IMR-90 (cell line): ENCODE measurements at regions not wholly inside any gene's neighbourhood (a gene's known extent, or its start where the extent isn't known, plus 50 kb on each side); places are given as distances from the start of the nearest gene placed in this dataset.

Experiments used
- ATAC-seq: fragments of 200-7000 bp; cut with Tn5 transposase; 2 replicates; pipeline ENCODE4 v1.9.1; 2020; ENCODE audit warnings: low read depth, mild to moderate bottlenecking, moderate library complexity
- BruUV-seq: library from RNA; stranded (reverse); fragments of 400-500 nt; replicated peaks from 2 replicates; lab custom pipeline; 2021; lab: Mats Ljungman, UMichigan
- CTCF ChIA-PET: fragments of 300-600 bp; formaldehyde crosslinking; extraction: SDS; loops from one replicate; lab custom pipeline; 2021; ENCODE audit warnings: antibody characterized with exemption; lab: Yijun Ruan, JAX
- POLR2A ChIA-PET: fragments of 300-600 bp; sonication (Branson Sonifier 250); formaldehyde crosslinking; loops from one replicate; lab custom pipeline; 2022; ENCODE audit warnings: antibody characterized with exemption; ENCODE audit not compliant: unreplicated experiment; lab: Charles Lee
- DNase-seq: peaks from one replicate; pipeline ENCODE4 v3.0.0; 2013
- H2AFZ ChIP-seq: replicated peaks from 2 replicates; pipeline ENCODE3; 2013; ENCODE audit warnings: low read length, mild to moderate bottlenecking; ENCODE audit not compliant: poor library complexity
- H2AK5ac ChIP-seq: 2 replicates; pipeline ENCODE4 v1.6.1; 2013; ENCODE audit warnings: low read depth, low read length, inconsistent platforms
- H2AK9ac ChIP-seq: replicated peaks from 2 replicates; pipeline ENCODE3; 2013; ENCODE audit warnings: mild to moderate bottlenecking, low read depth, low read length, moderate library complexity; ENCODE audit not compliant: poor library complexity
- H2BK120ac ChIP-seq: 2 replicates; pipeline ENCODE4 v1.6.1; 2013; ENCODE audit warnings: low read depth, low read length, inconsistent platforms
- H2BK15ac ChIP-seq: 3 replicates; pipeline ENCODE4 v1.6.1; 2013; ENCODE audit warnings: low read depth, low read length, inconsistent platforms
- H2BK20ac ChIP-seq: 2 replicates; pipeline ENCODE4 v1.6.1; 2013; ENCODE audit warnings: low read depth, mild to moderate bottlenecking, inconsistent platforms, low read length, moderate library complexity
- H2BK5ac ChIP-seq: 2 replicates; pipeline ENCODE4 v1.6.1; 2013; ENCODE audit warnings: mild to moderate bottlenecking, low read depth, low read length, inconsistent platforms; ENCODE audit not compliant: poor library complexity, severe bottlenecking
- H3K14ac ChIP-seq: replicated peaks from 2 replicates; pipeline ENCODE4 v1.6.1; 2013; ENCODE audit warnings: low read depth, low read length, inconsistent platforms
- H3K18ac ChIP-seq: 2 replicates; pipeline ENCODE4 v1.6.1; 2013; ENCODE audit warnings: low read depth, low read length, control low read depth
- H3K23ac ChIP-seq: 2 replicates; pipeline ENCODE4 v1.6.1; 2013; ENCODE audit warnings: low read depth, low read length, inconsistent platforms
- H3K27ac ChIP-seq: 2 replicates; pipeline ENCODE4 v1.5.1; 2013; ENCODE audit warnings: mild to moderate bottlenecking, control low read depth, low read length; ENCODE audit not compliant: insufficient read depth
- H3K27me3 ChIP-seq: 2 replicates; pipeline ENCODE4 v1.6.1; 2013; ENCODE audit warnings: low read length; ENCODE audit not compliant: control insufficient read depth, insufficient read depth
- H3K36me3 ChIP-seq: 2 replicates; pipeline ENCODE4 v1.6.1; 2013; ENCODE audit warnings: low read length, mixed read lengths; ENCODE audit not compliant: control insufficient read depth, insufficient read depth
- H3K4ac ChIP-seq: 2 replicates; pipeline ENCODE4 v1.6.1; 2013; ENCODE audit warnings: low read depth, low read length, inconsistent platforms
- H3K4me1 ChIP-seq: 2 replicates; pipeline ENCODE4 v1.6.1; 2013; ENCODE audit warnings: low read length, mixed read lengths; ENCODE audit not compliant: control insufficient read depth, insufficient read depth
- H3K4me2 ChIP-seq: 2 replicates; pipeline ENCODE4 v1.6.1; 2013; ENCODE audit warnings: low read depth, mild to moderate bottlenecking, control low read depth, low read length, moderate library complexity
- H3K4me3 ChIP-seq: 2 replicates; pipeline ENCODE4 v1.5.1; 2013; ENCODE audit warnings: low read depth, mild to moderate bottlenecking, control low read depth, low read length, moderate library complexity; ENCODE audit not compliant: insufficient read depth
- H3K56ac ChIP-seq: 2 replicates; pipeline ENCODE4 v1.6.1; 2013; ENCODE audit warnings: low read length, inconsistent platforms; ENCODE audit not compliant: insufficient read depth; ENCODE audit errors: extremely low read depth
- H3K79me1 ChIP-seq, 2 experiments: 2 replicates each; pipeline ENCODE4 v1.6.1; 2013; ENCODE audit warnings: low read length in 2 of 2, inconsistent platforms in 1 of 2, low read depth in 1 of 2
- H3K9ac ChIP-seq: 2 replicates; pipeline ENCODE4 v1.6.1; 2013; ENCODE audit warnings: low read depth, low read length, control low read depth
- H3K9me1 ChIP-seq: 2 replicates; pipeline ENCODE4 v1.6.1; 2013; ENCODE audit warnings: low read length, inconsistent platforms; ENCODE audit not compliant: insufficient read depth
- H3K9me3 ChIP-seq: 2 replicates; pipeline ENCODE4 v1.6.1; 2013; ENCODE audit warnings: low read length; ENCODE audit not compliant: control insufficient read depth, insufficient read depth
- H4K20me1 ChIP-seq: 2 replicates; pipeline ENCODE4 v1.6.1; 2013; ENCODE audit warnings: low read length, inconsistent platforms; ENCODE audit not compliant: insufficient read depth
- H4K5ac ChIP-seq: 2 replicates; pipeline ENCODE4 v1.6.1; 2013; ENCODE audit warnings: mild to moderate bottlenecking, low read depth, low read length, control low read depth
- H4K8ac ChIP-seq, 2 experiments: 2 replicates each; pipeline ENCODE4 v1.6.1; 2013; ENCODE audit warnings: low read depth in 2 of 2, low read length in 2 of 2, control low read depth in 1 of 2, inconsistent platforms in 1 of 2
- H4K91ac ChIP-seq: 2 replicates; pipeline ENCODE4 v1.6.1; 2013; ENCODE audit warnings: low read depth, low read length, inconsistent platforms; ENCODE audit not compliant: insufficient read depth
- BHLHE40 ChIP-seq: fragments of 150-350 bp; IDR thresholded peaks from 2 replicates; pipeline ENCODE4 v1.6.1; 2016; ENCODE audit warnings: mild to moderate bottlenecking, low read depth, low read length
- CEBPB ChIP-seq: IDR thresholded peaks from 2 replicates; pipeline ENCODE4 v1.6.1; 2012; ENCODE audit warnings: low read depth, low read length, improper control_type of control experiment
- CHD1 ChIP-seq: IDR thresholded peaks from 2 replicates; pipeline ENCODE4 v1.6.1; 2012; ENCODE audit warnings: low read depth, low read length, improper control_type of control experiment
- CTCF ChIP-seq: conservative IDR thresholded peaks from 2 replicates; pipeline ENCODE4 v1.5.1; 2012; ENCODE audit warnings: mild to moderate bottlenecking, low read depth, low read length, improper control_type of control experiment
- FOS ChIP-seq: fragments of 150-350 bp; IDR thresholded peaks from 2 replicates; pipeline ENCODE4 v1.6.1; 2016; ENCODE audit warnings: low read depth, low read length
- MAFK ChIP-seq: IDR thresholded peaks from 2 replicates; pipeline ENCODE4 v1.6.1; 2012; ENCODE audit warnings: low read depth, low read length, improper control_type of control experiment
- MAZ ChIP-seq: IDR thresholded peaks from 2 replicates; pipeline ENCODE4 v1.6.1; 2012; ENCODE audit warnings: low read depth, mild to moderate bottlenecking, low read length, improper control_type of control experiment, moderate library complexity, borderline replicate concordance
- MXI1 ChIP-seq: IDR thresholded peaks from 2 replicates; pipeline ENCODE4 v1.6.1; 2012; ENCODE audit warnings: low read depth, mild to moderate bottlenecking, low read length, moderate library complexity, borderline replicate concordance
- NFE2L2 ChIP-seq: fragments of 150-350 bp; IDR thresholded peaks from 2 replicates; pipeline ENCODE4 v1.6.1; 2016; ENCODE audit warnings: low read depth, mild to moderate bottlenecking, low read length
- POLR2A ChIP-seq: IDR thresholded peaks from 2 replicates; pipeline ENCODE4 v1.6.1; 2012; ENCODE audit warnings: mild to moderate bottlenecking, low read depth, low read length
- RAD21 ChIP-seq: IDR thresholded peaks from 2 replicates; pipeline ENCODE4 v1.6.1; 2012; ENCODE audit warnings: low read length, improper control_type of control experiment
- RCOR1 ChIP-seq: IDR thresholded peaks from 2 replicates; pipeline ENCODE4 v1.6.1; 2012; ENCODE audit warnings: mild to moderate bottlenecking, low read length, improper control_type of control experiment; ENCODE audit not compliant: insufficient replicate concordance
- RFX5 ChIP-seq: IDR thresholded peaks from 2 replicates; pipeline ENCODE4 v1.8.0; 2012; ENCODE audit warnings: low read depth, mild to moderate bottlenecking, low read length, moderate library complexity
- SMC3 ChIP-seq: fragments of 150-350 bp; IDR thresholded peaks from 2 replicates; pipeline ENCODE4 v1.6.1; 2016; ENCODE audit warnings: low read depth, mild to moderate bottlenecking, antibody characterized with exemption, low read length, moderate library complexity
- WGBS, 2 experiments: methylation state at CpG; one replicate each; pipeline versions ENCODE4 v1.1.5 to v1.1.7; 2013; ENCODE audit warnings: missing lambda C conversion rate in 2 of 2; ENCODE audit not compliant: insufficient read length in 1 of 2; ENCODE audit errors: extremely low coverage in 2 of 2; 5-methylcytosine and 5-hydroxymethylcytosine counted together
- dilution Hi-C: fragments of 300-500 bp; cut with HindIII; formaldehyde crosslinking; loops from one replicate; pipeline ENCODE4 v1.14.3; 2018; ENCODE audit warnings: low sequenced_read_pairs; ENCODE audit not compliant: unreplicated experiment
- in situ Hi-C: fragments of 300-500 bp; cut with MboI; formaldehyde crosslinking; loops from 3 replicates; pipeline ENCODE4 v1.14.3; 2019; ENCODE audit warnings: low sequenced_read_pairs, inconsistent platforms, mixed read lengths
- intact Hi-C: fragments of 100-400 bp; cut with micrococcal nuclease; formaldehyde crosslinking; loops from 2 replicates; pipeline ENCODE4 v1.10.0; 2022
- TF ChIP-seq, protein P1 (sequence below): fragments of 150-350 bp; IDR thresholded peaks from 2 replicates; pipeline ENCODE4 v1.6.1; 2016; ENCODE audit warnings: low read depth, mild to moderate bottlenecking, low read length, moderate library complexity, borderline replicate concordance

DNA sequence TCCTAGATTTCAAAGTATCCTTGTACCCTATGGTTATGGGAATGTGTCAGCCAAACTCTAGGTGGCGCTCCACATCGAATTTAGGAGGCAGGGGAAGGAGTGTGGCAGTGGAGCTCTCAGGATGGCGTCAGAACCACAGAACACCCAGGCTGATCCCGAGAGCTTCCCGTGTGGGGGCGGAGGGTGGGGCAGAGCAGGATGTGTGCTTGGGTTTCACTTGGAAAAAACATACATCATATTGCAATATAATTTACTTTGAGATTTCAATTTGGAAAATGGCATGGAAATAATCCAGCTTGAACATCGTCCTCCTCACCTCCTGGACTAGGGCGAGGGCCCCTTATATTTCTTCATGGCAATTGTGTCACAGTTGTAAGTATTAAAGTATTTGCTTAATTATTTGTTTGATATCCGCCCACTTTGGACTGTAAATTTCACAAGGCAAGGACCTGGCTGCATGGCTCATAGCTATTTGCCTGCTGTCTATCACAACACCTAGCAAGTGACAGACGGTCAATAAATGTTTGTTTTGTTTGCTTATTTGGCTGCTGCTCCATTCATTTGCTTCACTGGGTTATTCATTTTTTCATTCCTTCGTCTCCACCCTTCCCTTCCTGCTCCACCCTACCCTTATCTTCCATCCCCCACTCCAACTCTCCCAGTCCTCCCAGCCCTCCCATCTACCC, 221.5 kb upstream of the HMGA2 start:
- peak overlapping the region; percentile 80; the same call in 2 of the 3 replicates for H2BK15ac ChIP-seq
- H2AK9ac ChIP-seq, result peak overlapping the region; percentile 90
- no peaks in the 10 kb centered on the region for H3K27me3 ChIP-seq
- peaks cover 4% of the 10 kb centered on the region; the same call in 1 of the 2 replicates for H3K9me1 ChIP-seq
- peak overlapping the region; percentile 95 for H2BK120ac ChIP-seq
- H2AK5ac ChIP-seq, result peak overlapping the region; percentile 88
- peak overlapping the region; percentile 90 for H4K5ac ChIP-seq
- peak overlapping the region; percentile 73 for H3K9ac ChIP-seq
- POLR2A ChIA-PET, result interaction anchor here (0.6 to 1.1 kb wide), 5 partner anchors 29 to 72 kb away, joined by 3 to 10 read pairs (median 5); no protein-coding TSS in a partner anchor
- peaks cover 12 to 23% of the 10 kb centered on the region in 2 experiments for H3K79me1 ChIP-seq
- peak overlapping the region; percentile 97 for H3K4ac ChIP-seq
- H3K56ac ChIP-seq, result peak overlapping the region; percentile 93
- peak overlapping the region; percentile 92 for H3K4me2 ChIP-seq
- BruUV-seq, result TSS peak; percentile 93
- H3K4me1 ChIP-seq, result peaks cover 12% of the 10 kb centered on the region
- H2BK20ac ChIP-seq, result peak overlapping the region; percentile 95
- peak; percentile 92 for ATAC-seq
- H4K91ac ChIP-seq, result peak overlapping the region; percentile 97
- dilution Hi-C loops (no loop called here), in situ Hi-C loops (loop anchor here (10.0 kb wide), 1 partner anchor 222 kb away; the partner anchor contains the start of gene HMGA2), intact Hi-C loops (loop anchor here (1.0 to 5.0 kb wide), 9 partner anchors 36 to 485 kb away; no protein-coding TSS in a partner anchor)
- peak overlapping the region; percentile 50 for H3K4me3 ChIP-seq
- H3K9me3 ChIP-seq, result peaks cover 2% of the 10 kb centered on the region; the same call in 1 of the 2 replicates
- peak overlapping the region; percentile 99 for H3K14ac ChIP-seq
- H2AFZ ChIP-seq, result no peak overlapping the region
- H4K8ac ChIP-seq, result peak overlapping the region; percentile 79 to 92
- no peaks in the 10 kb centered on the region for H3K36me3 ChIP-seq
- peak; percentile 97 for DNase-seq
- CTCF ChIA-PET, result interaction anchor here (0.6 to 2.2 kb wide), 29 partner anchors 9 to 482 kb away, joined by 3 to 13 read pairs (median 3); no protein-coding TSS in a partner anchor
- H2BK5ac ChIP-seq, result peak overlapping the region; percentile 97
- H3K23ac ChIP-seq, result peak overlapping the region; percentile 92; the same call in 1 of the 2 replicates
- 0% methylated on average over 2 of the region's 11 CpGs; no CpG with 5 or more reads in 1 of the 2 experiments for WGBS, 2 experiments
- H4K20me1 ChIP-seq, result no peaks in the 10 kb centered on the region
- H3K27ac ChIP-seq, result peak overlapping the region; percentile 95
- H3K18ac ChIP-seq, result peak overlapping the region; percentile 94
- TF ChIP-seq SMC3 (peak; percentile 90), MAZ (peak; percentile 93), RCOR1 (no peak), BHLHE40 (peak; percentile 86), MAFK (no peak), CEBPB (peak; percentile 58), NFE2L2 (no peak), CHD1 (no peak; the same call in 1 of the 2 replicates), RFX5 (no peak), CTCF (peak; percentile 89), FOS (no peak), POLR2A (peak; percentile 74), RAD21 (peak; percentile 93), MXI1 (no peak)
- TF ChIP-seq, protein P1, sequence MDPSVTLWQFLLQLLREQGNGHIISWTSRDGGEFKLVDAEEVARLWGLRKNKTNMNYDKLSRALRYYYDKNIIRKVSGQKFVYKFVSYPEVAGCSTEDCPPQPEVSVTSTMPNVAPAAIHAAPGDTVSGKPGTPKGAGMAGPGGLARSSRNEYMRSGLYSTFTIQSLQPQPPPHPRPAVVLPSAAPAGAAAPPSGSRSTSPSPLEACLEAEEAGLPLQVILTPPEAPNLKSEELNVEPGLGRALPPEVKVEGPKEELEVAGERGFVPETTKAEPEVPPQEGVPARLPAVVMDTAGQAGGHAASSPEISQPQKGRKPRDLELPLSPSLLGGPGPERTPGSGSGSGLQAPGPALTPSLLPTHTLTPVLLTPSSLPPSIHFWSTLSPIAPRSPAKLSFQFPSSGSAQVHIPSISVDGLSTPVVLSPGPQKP, result no peak
